T-cell (primary cell): ENCODE measurements at regions not wholly inside any gene's neighbourhood (a gene's known extent, or its start where the extent isn't known, plus 50 kb on each side); places are given as distances from the start of the nearest gene placed in this dataset.

Source experiments
- ATAC-seq, 4 experiments: fragments of 200-7000 bp in 3 of 4; fragments of 150-1000 bp in 1 of 4; cut with Tn5 transposase; replicated peaks in 1 of 4; 1 replicate in 3 of 4; 2 replicates in 1 of 4; pipeline ENCODE4 v1.10.0; 2021; ENCODE audit warnings: moderate library complexity in 3 of 4, mild to moderate bottlenecking in 2 of 4, moderate number of reproducible peaks in 1 of 4
- CTCF ChIA-PET, 2 donors: fragments of 300-600 bp; sonication (Branson Sonifier 250); formaldehyde crosslinking; loops; one replicate each; lab custom pipeline; 2022; ENCODE audit warnings: antibody characterized with exemption in 2 of 2; lab: Charles Lee
- POLR2A ChIA-PET, 2 donors: fragments of 300-600 bp; sonication (Branson Sonifier 250); formaldehyde crosslinking; loops; one replicate each; lab custom pipeline; 2022; ENCODE audit warnings: antibody characterized with exemption in 2 of 2; lab: Charles Lee
- DNase-seq, 35 experiments: peaks; one replicate each; pipeline versions ENCODE4 v3.0.0 to v3.0.0-alpha.2; 2013 to 2023
- H3K27ac ChIP-seq: one replicate; pipeline ENCODE4 v1.5.1; 2013; ENCODE audit warnings: low read length
- H3K27me3 ChIP-seq, 2 experiments: replicated peaks in 1 of 2; 1 replicate in 1 of 2; 2 replicates in 1 of 2; pipeline versions ENCODE4 v1.6.1 to v1.7.0; 2013; ENCODE audit warnings: low read length in 1 of 2, mixed read lengths in 1 of 2; ENCODE audit not compliant: control insufficient read depth in 2 of 2, insufficient read depth in 2 of 2; ENCODE audit errors: extremely low read depth in 1 of 2
- H3K36me3 ChIP-seq, 2 donors: 1 replicate in 1 of 2; 2 replicates in 1 of 2; pipeline versions ENCODE4 v1.6.1 to v1.7.0; 2013; ENCODE audit warnings: low read length in 1 of 2; ENCODE audit not compliant: control insufficient read depth in 2 of 2, insufficient read depth in 1 of 2; ENCODE audit errors: extremely low read depth in 1 of 2
- H3K4me1 ChIP-seq, 2 experiments: 1 replicate in 1 of 2; 2 replicates in 1 of 2; pipeline versions ENCODE4 v1.6.1 to v1.7.0; 2013; ENCODE audit warnings: low read length in 2 of 2, mixed read lengths in 1 of 2; ENCODE audit not compliant: insufficient read depth in 2 of 2, control insufficient read depth in 1 of 2; ENCODE audit errors: extremely low read depth in 1 of 2
- H3K4me3 ChIP-seq, 2 donors: 1 replicate in 1 of 2; 2 replicates in 1 of 2; pipeline versions ENCODE4 v1.5.1 to v1.7.0; 2013; ENCODE audit warnings: mild to moderate bottlenecking in 2 of 2, low read length in 1 of 2, moderate library complexity in 1 of 2; ENCODE audit not compliant: control insufficient read depth in 1 of 2; ENCODE audit errors: extremely low read depth in 1 of 2
- H3K9me3 ChIP-seq: 2 replicates; pipeline ENCODE4 v1.7.0; 2013
- H3K27ac Mint-ChIP-seq, 2 donors: one replicate each; pipeline ENCODE4 v1.8.0; 2020 to 2021; ENCODE audit warnings: mild to moderate bottlenecking in 2 of 2, mixed read lengths in 2 of 2
- H3K27me3 Mint-ChIP-seq, 2 donors: one replicate each; pipeline ENCODE4 v1.8.0; 2021 to 2022; ENCODE audit warnings: mixed read lengths in 2 of 2
- H3K36me3 Mint-ChIP-seq: one replicate; pipeline ENCODE4 v1.8.0; 2021; ENCODE audit warnings: mixed read lengths
- H3K4me1 Mint-ChIP-seq, 3 donors: one replicate each; pipeline ENCODE4 v1.8.0; 2020 to 2022; ENCODE audit warnings: mixed read lengths in 3 of 3, mild to moderate bottlenecking in 1 of 3
- H3K4me3 Mint-ChIP-seq, 3 donors: one replicate each; pipeline ENCODE4 v1.8.0; 2020 to 2022; ENCODE audit warnings: mild to moderate bottlenecking in 3 of 3, mixed read lengths in 3 of 3, moderate library complexity in 3 of 3
- H3K9me3 Mint-ChIP-seq, 3 donors: one replicate each; pipeline ENCODE4 v1.8.0; 2020 to 2022; ENCODE audit warnings: mixed read lengths in 3 of 3
- WGBS: methylation state at CpG from one replicate; pipeline ENCODE4 v1.1.5; 2013; ENCODE audit warnings: missing lambda C conversion rate; ENCODE audit not compliant: insufficient coverage; 5-methylcytosine and 5-hydroxymethylcytosine counted together

DNA sequence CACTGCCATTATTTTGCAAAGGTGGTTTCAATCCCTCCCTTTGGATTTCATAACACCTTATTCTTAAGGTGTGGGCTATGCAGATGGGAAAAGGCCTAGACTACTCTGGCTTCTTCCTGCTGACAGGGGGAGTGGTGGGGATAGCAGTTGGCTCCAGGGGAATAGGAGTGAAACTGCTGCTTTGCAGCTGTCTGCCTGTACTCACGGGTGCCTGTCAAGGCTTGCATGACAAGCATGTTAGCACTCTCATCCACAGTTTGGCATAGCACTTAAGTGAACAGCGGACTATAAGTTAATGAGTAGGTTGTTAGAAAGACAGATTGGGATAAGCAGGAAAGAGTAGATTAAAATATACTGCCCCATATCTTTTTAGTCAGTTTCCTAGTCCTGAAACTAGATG is 287.5 kb upstream of the DAB1 start:
- no CpG with 5 or more reads among the region's 2 CpGs for WGBS
- no peak for ATAC-seq
- CTCF ChIA-PET, result no interaction called here
- Mint-ChIP-seq H3K9me3 (peaks cover 0 to 11% (median 2%) of the 10 kb centered on the region in 3 donors), H3K4me1 (no peaks in the 10 kb centered on the region), H3K27me3 (peaks cover 6 to 7% of the 10 kb centered on the region in 2 donors), H3K36me3 (no peaks in the 10 kb centered on the region), H3K4me3 (no peak overlapping the region), H3K27ac (no peak overlapping the region)
- POLR2A ChIA-PET, result no interaction called here
- H3K4me3 ChIP-seq, result no peak overlapping the region
- no peaks in the 10 kb centered on the region for H3K36me3 ChIP-seq
- no peak overlapping the region for H3K27ac ChIP-seq
- peaks cover 0 to 7% of the 10 kb centered on the region in 2 experiments for H3K27me3 ChIP-seq
- H3K9me3 ChIP-seq, result no peaks in the 10 kb centered on the region
- no peaks in the 10 kb centered on the region for H3K4me1 ChIP-seq
- no peak for DNase-seq

GRCh38 chr1:57707631-57708030 is 283.8 kb upstream of the DAB1 start:
- Mint-ChIP-seq H3K4me1 (no peaks in the 10 kb centered on the region), H3K4me3 (no peak overlapping the region), H3K27me3 (peaks cover 0 to 3% of the 10 kb centered on the region in 2 donors), H3K9me3 (peaks cover 0 to 3% (median 2%) of the 10 kb centered on the region in 3 donors), H3K27ac (no peak overlapping the region), H3K36me3 (no peaks in the 10 kb centered on the region)
- ATAC-seq (no peak), DNase-seq (no peak)
- ChIA-PET CTCF (no interaction called here), POLR2A (no interaction called here)
- Histone ChIP-seq H3K36me3 (no peaks in the 10 kb centered on the region), H3K9me3 (no peaks in the 10 kb centered on the region), H3K4me1 (no peaks in the 10 kb centered on the region), H3K4me3 (no peak overlapping the region), H3K27ac (no peak overlapping the region), H3K27me3 (peaks cover 0 to 7% of the 10 kb centered on the region in 2 experiments)
- WGBS, result 100% methylated on average over 1 of the region's 1 CpG

GRCh38 chr1:57704811-57705210 is 281.0 kb upstream of the DAB1 start:
- Mint-ChIP-seq H3K27ac (no peak overlapping the region), H3K27me3 (peaks cover 0 to 3% of the 10 kb centered on the region in 2 donors), H3K4me1 (no peaks in the 10 kb centered on the region), H3K4me3 (no peak overlapping the region), H3K9me3 (peaks cover 6 to 7% (median 7%) of the 10 kb centered on the region in 3 donors), H3K36me3 (no peaks in the 10 kb centered on the region)
- no peak for DNase-seq
- H3K4me1 ChIP-seq, result no peaks in the 10 kb centered on the region
- WGBS, result no CpG with 5 or more reads among the region's 1 CpG
- POLR2A ChIA-PET, result no interaction called here
- no peaks in the 10 kb centered on the region for H3K9me3 ChIP-seq
- H3K27ac ChIP-seq, result no peak overlapping the region
- no peak for ATAC-seq
- CTCF ChIA-PET, result no interaction called here
- peaks cover 0 to 7% of the 10 kb centered on the region in 2 experiments for H3K27me3 ChIP-seq
- no peak overlapping the region for H3K4me3 ChIP-seq
- no peaks in the 10 kb centered on the region for H3K36me3 ChIP-seq

- no peak overlapping the region for H3K27ac ChIP-seq
- peaks cover 0 to 7% of the 10 kb centered on the region in 2 experiments for H3K27me3 ChIP-seq
- DNase-seq (no peak), ATAC-seq (no peak)
- no peak overlapping the region for H3K4me3 ChIP-seq
- Mint-ChIP-seq H3K4me1 (no peaks in the 10 kb centered on the region), H3K36me3 (no peaks in the 10 kb centered on the region), H3K27me3 (peaks cover 0 to 3% of the 10 kb centered on the region in 2 donors), H3K9me3 (peaks cover 7 to 8% (median 7%) of the 10 kb centered on the region in 3 donors), H3K27ac (no peak overlapping the region), H3K4me3 (no peak overlapping the region)
- H3K9me3 ChIP-seq, result no peaks in the 10 kb centered on the region
- ChIA-PET CTCF (no interaction called here), POLR2A (no interaction called here)
- H3K4me1 ChIP-seq, result no peaks in the 10 kb centered on the region
- no peaks in the 10 kb centered on the region for H3K36me3 ChIP-seq
Measured at GRCh38 chr1:57704231-57704630, 280.4 kb upstream of the DAB1 start.

DNA sequence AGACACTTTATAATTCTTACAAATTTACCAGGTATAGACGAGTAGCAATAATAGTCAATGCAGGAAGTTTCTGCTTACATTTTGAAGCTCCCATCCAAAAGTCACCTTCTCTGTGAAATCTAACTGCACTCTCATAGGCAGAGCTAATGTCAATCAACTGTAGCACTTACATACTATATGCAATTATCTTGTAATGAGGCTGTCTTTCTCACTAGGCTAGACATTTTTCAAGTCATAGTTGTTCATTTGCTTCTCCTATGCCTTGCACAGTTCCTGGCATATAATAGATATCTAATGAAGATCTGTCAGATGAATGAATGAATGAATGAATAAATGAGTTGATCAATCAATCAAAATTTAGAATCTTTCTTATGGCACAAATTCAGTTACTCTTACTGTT is 273.0 kb upstream of the DAB1 start:
- CTCF ChIA-PET, result no interaction called here
- no peak for DNase-seq
- peaks cover 6 to 18% (median 12%) of the 10 kb centered on the region in 3 donors for H3K9me3 Mint-ChIP-seq
- no CpG with 5 or more reads among the region's 1 CpG for WGBS
- no peaks in the 10 kb centered on the region for H3K4me1 Mint-ChIP-seq
- H3K27me3 ChIP-seq, result no peaks in the 10 kb centered on the region
- POLR2A ChIA-PET, result no interaction called here
- peaks cover 0 to 3% of the 10 kb centered on the region in 2 donors for H3K27me3 Mint-ChIP-seq
- H3K9me3 ChIP-seq, result no peaks in the 10 kb centered on the region
- no peaks in the 10 kb centered on the region for H3K4me1 ChIP-seq
- no peak overlapping the region for H3K27ac Mint-ChIP-seq
- no peak overlapping the region for H3K4me3 Mint-ChIP-seq
- no peak overlapping the region for H3K27ac ChIP-seq
- H3K4me3 ChIP-seq, result no peak overlapping the region
- no peaks in the 10 kb centered on the region for H3K36me3 ChIP-seq
- no peaks in the 10 kb centered on the region for H3K36me3 Mint-ChIP-seq
- no peak for ATAC-seq

- H3K27me3 ChIP-seq, result no peaks in the 10 kb centered on the region
- no peaks in the 10 kb centered on the region for H3K36me3 Mint-ChIP-seq
- peaks cover 0 to 3% of the 10 kb centered on the region in 2 donors for H3K27me3 Mint-ChIP-seq
- no peaks in the 10 kb centered on the region for H3K4me1 Mint-ChIP-seq
- 0% methylated on average over 1 of the region's 2 CpGs for WGBS
- ATAC-seq, result no peak
- no peak overlapping the region for H3K27ac Mint-ChIP-seq
- CTCF ChIA-PET, result no interaction called here
- no peak overlapping the region for H3K4me3 ChIP-seq
- H3K4me3 Mint-ChIP-seq, result no peak overlapping the region
- peaks cover 6 to 18% (median 9%) of the 10 kb centered on the region in 3 donors for H3K9me3 Mint-ChIP-seq
- no peaks in the 10 kb centered on the region for H3K36me3 ChIP-seq
- no peaks in the 10 kb centered on the region for H3K9me3 ChIP-seq
- no peak overlapping the region for H3K27ac ChIP-seq
- no peaks in the 10 kb centered on the region for H3K4me1 ChIP-seq
- POLR2A ChIA-PET, result no interaction called here
- DNase-seq, result no peak
Measured at GRCh38 chr1:57696043-57696442, 272.2 kb upstream of the DAB1 start.

DNA sequence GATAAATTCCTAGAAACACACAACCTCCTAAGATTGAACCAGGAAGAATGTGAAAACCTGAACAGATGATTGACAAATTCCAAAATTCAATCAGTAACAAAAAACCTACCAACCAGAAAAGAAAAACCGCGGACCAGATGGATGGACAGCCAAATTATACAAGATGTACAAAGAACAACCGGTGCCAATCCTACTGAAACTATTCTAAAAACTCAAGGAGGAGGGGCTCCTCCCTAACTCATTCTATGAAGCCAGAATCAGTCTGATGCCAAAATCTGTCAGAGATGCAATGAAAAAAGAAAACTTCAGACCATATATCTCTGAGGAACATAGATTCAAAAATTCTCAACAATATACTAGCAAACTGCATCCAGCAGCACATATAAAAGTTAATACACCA is 262.4 kb upstream of the DAB1 start:
- CTCF ChIA-PET, result no interaction called here
- Mint-ChIP-seq H3K4me1 (no peaks in the 10 kb centered on the region), H3K9me3 (peaks cover 24 to 42% (median 38%) of the 10 kb centered on the region in 3 donors), H3K27ac (no peak overlapping the region), H3K27me3 (no peaks in the 10 kb centered on the region), H3K36me3 (no peaks in the 10 kb centered on the region), H3K4me3 (no peak overlapping the region)
- 95% methylated on average over 3 of the region's 3 CpGs for WGBS
- H3K9me3 ChIP-seq, result no peaks in the 10 kb centered on the region
- ATAC-seq, result no peak
- H3K36me3 ChIP-seq, result no peaks in the 10 kb centered on the region
- POLR2A ChIA-PET, result no interaction called here
- H3K4me3 ChIP-seq, result no peak overlapping the region
- H3K4me1 ChIP-seq, result no peaks in the 10 kb centered on the region
- no peak for DNase-seq
- H3K27ac ChIP-seq, result no peak overlapping the region
- peaks cover 0 to 2% of the 10 kb centered on the region in 2 experiments for H3K27me3 ChIP-seq
